ENCODE measurements at regions not wholly inside any gene's neighbourhood (a gene's known extent, or its start where the extent isn't known, plus 50 kb on each side); places are given as distances from the start of the nearest gene placed in this dataset.
A peak's percentile ranks its signal among the peaks of the same experiment; 100 is the strongest.

DNA sequence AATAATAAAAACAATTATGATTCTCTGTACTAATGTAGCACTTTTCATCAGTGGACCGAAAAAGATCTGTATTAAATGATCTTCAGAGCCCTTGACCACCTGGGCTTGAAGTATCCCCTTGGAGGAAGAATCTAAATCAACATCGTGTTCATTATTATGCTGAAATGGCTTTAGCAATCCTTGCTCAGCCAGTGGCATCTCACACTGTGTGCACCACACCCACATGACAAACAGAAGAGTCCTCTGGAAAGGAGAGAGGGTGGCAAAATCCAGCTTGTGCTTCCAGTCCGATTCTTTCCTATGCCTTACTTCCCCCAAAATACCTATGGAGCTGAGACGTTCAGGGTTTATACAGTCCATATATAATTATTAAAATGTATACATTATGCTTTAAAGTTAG is 318.5 kb upstream of the RUNX1 start:
- Histone ChIP-seq H4K8ac (replicated peaks; ENCODE audit: insufficient read length, low read depth, low read length) (no peak overlapping the region), H4K20me1 (ENCODE audit: control insufficient read depth, insufficient read depth, insufficient read length) (no peaks in the 10 kb centered on the region), H3K79me1 (ENCODE audit: insufficient read depth, low read depth, low read length, poor library complexity, severe bottlenecking) (no peaks in the 10 kb centered on the region), H3K4me1 (ENCODE audit: insufficient read depth, low read length) (peaks cover 3% of the 10 kb centered on the region; the same call in 1 of the 2 replicates), H3K9ac (ENCODE audit: extremely low read depth, insufficient read length, low read length) (no peak overlapping the region), H3K79me2 (ENCODE audit: insufficient read depth, low read length) (no peaks in the 10 kb centered on the region), H3K56ac (ENCODE audit: insufficient read length, low read depth, low read length) (no peak overlapping the region), H3K23ac (ENCODE audit: insufficient read length, low read depth, low read length) (no peak overlapping the region), H3K4ac (ENCODE audit: low read depth, low read length) (no peak overlapping the region), H2BK5ac (ENCODE audit: insufficient read length, low read length) (no peak overlapping the region), H3K18ac (ENCODE audit: insufficient read length, low read depth, low read length) (no peak overlapping the region), H3K27me3 (ENCODE audit: insufficient read depth, low read length) (no peaks in the 10 kb centered on the region), H2BK120ac (ENCODE audit: low read depth, low read length, poor library complexity, severe bottlenecking) (no peak overlapping the region), H4K5ac (ENCODE audit: insufficient read length, low read depth, low read length) (no peak overlapping the region), H2BK12ac (ENCODE audit: insufficient read length, low read depth, low read length) (no peak overlapping the region), H4K91ac (ENCODE audit: insufficient read length, low read depth, low read length) (no peak overlapping the region), H3K4me2 (ENCODE audit: insufficient read depth, insufficient read length, low read length) (no peak overlapping the region), H2BK20ac (ENCODE audit: low read depth, low read length, poor library complexity, severe bottlenecking) (no peak overlapping the region), H3K14ac (ENCODE audit: insufficient read depth, low read length) (no peak overlapping the region), H2BK15ac (ENCODE audit: low read depth, low read length) (no peak overlapping the region), H3K27ac (ENCODE audit: insufficient read length, low read depth, low read length) (no peak overlapping the region), H3T11ph (ENCODE audit: low read length) (no peak overlapping the region), H2AFZ (ENCODE audit: low read length) (no peak overlapping the region), H2AK5ac (ENCODE audit: insufficient read length, low read length) (no peak overlapping the region), H3K9me3 (ENCODE audit: control insufficient read depth, low read depth, low read length) (no peaks in the 10 kb centered on the region), H3K23me2 (ENCODE audit: insufficient read length, low read depth, low read length, poor library complexity, severe bottlenecking) (no peaks in the 10 kb centered on the region)
- Mint-ChIP-seq H3K27ac (no peak overlapping the region), H3K4me3 (peak overlapping the region in 1 of 2 experiments; percentile 18; a peak in 1 of 5 replicates), H3K9me3 (peaks cover 0 to 3% of the 10 kb centered on the region in 2 experiments; a peak in 3 of 5 replicates), H3K4me1 (peaks cover 24% of the 10 kb centered on the region in 2 experiments), H3K27me3 (ENCODE audit: low read depth) (no peaks in the 10 kb centered on the region), H3K36me3 (ENCODE audit: insufficient read depth in 1 of 3, low read depth in 3 of 3) (peaks cover 0 to 2% (median 0%) of the 10 kb centered on the region in 3 experiments; a peak in 1 of 7 replicates)
- DNase-seq: no peak
- TF ChIP-seq, protein P1, sequence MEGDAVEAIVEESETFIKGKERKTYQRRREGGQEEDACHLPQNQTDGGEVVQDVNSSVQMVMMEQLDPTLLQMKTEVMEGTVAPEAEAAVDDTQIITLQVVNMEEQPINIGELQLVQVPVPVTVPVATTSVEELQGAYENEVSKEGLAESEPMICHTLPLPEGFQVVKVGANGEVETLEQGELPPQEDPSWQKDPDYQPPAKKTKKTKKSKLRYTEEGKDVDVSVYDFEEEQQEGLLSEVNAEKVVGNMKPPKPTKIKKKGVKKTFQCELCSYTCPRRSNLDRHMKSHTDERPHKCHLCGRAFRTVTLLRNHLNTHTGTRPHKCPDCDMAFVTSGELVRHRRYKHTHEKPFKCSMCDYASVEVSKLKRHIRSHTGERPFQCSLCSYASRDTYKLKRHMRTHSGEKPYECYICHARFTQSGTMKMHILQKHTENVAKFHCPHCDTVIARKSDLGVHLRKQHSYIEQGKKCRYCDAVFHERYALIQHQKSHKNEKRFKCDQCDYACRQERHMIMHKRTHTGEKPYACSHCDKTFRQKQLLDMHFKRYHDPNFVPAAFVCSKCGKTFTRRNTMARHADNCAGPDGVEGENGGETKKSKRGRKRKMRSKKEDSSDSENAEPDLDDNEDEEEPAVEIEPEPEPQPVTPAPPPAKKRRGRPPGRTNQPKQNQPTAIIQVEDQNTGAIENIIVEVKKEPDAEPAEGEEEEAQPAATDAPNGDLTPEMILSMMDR (conservative IDR thresholded peaks at IDR 0.05): no peak
- WGBS (ENCODE audit: extremely low coverage, insufficient read length, low lambda C conversion rate): no CpG with 5 or more reads among the region's 4 CpGs

Measured in H9 (cell line).